Effector memory CD8-positive, alpha-beta T cell (primary cell): ENCODE measurements at regions not wholly inside any gene's neighbourhood (a gene's known extent, or its start where the extent isn't known, plus 50 kb on each side); places are given as distances from the start of the nearest gene placed in this dataset.
"Not testable (repeated sequence)": the region's sequence is repeated elsewhere in the genome, so short reads cannot be mapped to it uniquely, and the experiment has no call there.

ENCODE experiments used
- ATAC-seq: fragments of 150-1000 bp; cut with Tn5 transposase; replicated peaks from 2 replicates; pipeline ENCODE4 v1.10.0; 2021; ENCODE audit warnings: mild to moderate bottlenecking, moderate library complexity
- DNase-seq, 3 experiments: peaks; one replicate each; pipeline ENCODE4 v3.0.0; 2021
- H3K27ac Mint-ChIP-seq, 2 donors: one replicate each; pipeline ENCODE4 v1.8.0; 2022; ENCODE audit warnings: mild to moderate bottlenecking in 2 of 2, mixed read lengths in 2 of 2, moderate library complexity in 2 of 2
- H3K27me3 Mint-ChIP-seq, 2 donors: one replicate each; pipeline ENCODE4 v1.8.0; 2022; ENCODE audit warnings: mixed read lengths in 2 of 2
- H3K36me3 Mint-ChIP-seq: one replicate; pipeline ENCODE4 v1.8.0; 2022; ENCODE audit warnings: mild to moderate bottlenecking, moderate library complexity, mixed read lengths; ENCODE audit not compliant: insufficient read depth
- H3K4me1 Mint-ChIP-seq, 2 donors: one replicate each; pipeline ENCODE4 v1.8.0; 2022; ENCODE audit warnings: low read depth in 2 of 2, mixed read lengths in 2 of 2
- H3K4me3 Mint-ChIP-seq, 2 donors: one replicate each; pipeline ENCODE4 v1.8.0; 2022; ENCODE audit warnings: mild to moderate bottlenecking in 2 of 2, mixed read lengths in 2 of 2, moderate library complexity in 2 of 2
- H3K9me3 Mint-ChIP-seq, 2 donors: one replicate each; pipeline ENCODE4 v1.8.0; 2022; ENCODE audit warnings: mixed read lengths in 2 of 2

GRCh38 chr4:188299161-188299560, 159.9 kb downstream of the TRIML1 start:
- DNase-seq = no peak

GRCh38 chr4:188300385-188300784, 161.1 kb downstream of the TRIML1 start:
- DNase-seq (no peak), ATAC-seq (no peak)
- H3K27ac Mint-ChIP-seq = no peak overlapping the region
- H3K4me3 Mint-ChIP-seq = no peak overlapping the region
- H3K36me3 Mint-ChIP-seq = peaks cover 7% of the 10 kb centered on the region
- H3K9me3 Mint-ChIP-seq = peaks cover 13 to 14% of the 10 kb centered on the region in 2 donors
- H3K27me3 Mint-ChIP-seq = no peaks in the 10 kb centered on the region
- H3K4me1 Mint-ChIP-seq = no peaks in the 10 kb centered on the region

More at GRCh38 chr4:188299161-188299560, 159.9 kb downstream of the TRIML1 start:
- Mint-ChIP-seq H3K9me3 (peaks cover 13 to 14% of the 10 kb centered on the region in 2 donors), H3K36me3 (peaks cover 7% of the 10 kb centered on the region), H3K27me3 (no peaks in the 10 kb centered on the region), H3K4me3 (no peak overlapping the region), H3K4me1 (no peaks in the 10 kb centered on the region), H3K27ac (no peak overlapping the region)
- ATAC-seq = no peak

- H3K27ac Mint-ChIP-seq = no peak overlapping the region
These were observed 166.4 kb downstream of the TRIML1 start for GRCh38 chr4:188305690-188306089.

GRCh38 chr4:188307591-188307990, 168.3 kb downstream of the TRIML1 start:
- no peak for DNase-seq
- Mint-ChIP-seq H3K27ac (no peak overlapping the region), H3K36me3 (peaks cover 4% of the 10 kb centered on the region), H3K4me3 (no peak overlapping the region), H3K4me1 (no peaks in the 10 kb centered on the region), H3K9me3 (peaks cover 0 to 2% of the 10 kb centered on the region in 2 donors), H3K27me3 (no peaks in the 10 kb centered on the region)
- ATAC-seq = no peak

More at GRCh38 chr4:188305690-188306089, 166.4 kb downstream of the TRIML1 start:
- no peak for DNase-seq
- peaks cover 7% of the 10 kb centered on the region for H3K36me3 Mint-ChIP-seq
- no peaks in the 10 kb centered on the region for H3K27me3 Mint-ChIP-seq
- peaks cover 1 to 6% of the 10 kb centered on the region in 2 donors for H3K9me3 Mint-ChIP-seq
- H3K4me3 Mint-ChIP-seq = no peak overlapping the region
- ATAC-seq = no peak
- H3K4me1 Mint-ChIP-seq = no peaks in the 10 kb centered on the region

GRCh38 chr4:188308142-188308541, 168.9 kb downstream of the TRIML1 start:
- no peaks in the 10 kb centered on the region for H3K27me3 Mint-ChIP-seq
- no peak for DNase-seq
- ATAC-seq = no peak
- no peaks in the 10 kb centered on the region for H3K36me3 Mint-ChIP-seq
- H3K27ac Mint-ChIP-seq = no peak overlapping the region
- no peak overlapping the region for H3K4me3 Mint-ChIP-seq
- peaks cover 2% of the 10 kb centered on the region in 2 donors for H3K9me3 Mint-ChIP-seq
- H3K4me1 Mint-ChIP-seq = no peaks in the 10 kb centered on the region

GRCh38 chr4:188316391-188316790, 177.2 kb downstream of the TRIML1 start:
- DNase-seq = no peak
- Mint-ChIP-seq H3K9me3 (peaks cover 9 to 20% of the 10 kb centered on the region in 2 donors), H3K4me3 (no peak overlapping the region), H3K27ac (no peak overlapping the region), H3K36me3 (no peaks in the 10 kb centered on the region), H3K27me3 (no peaks in the 10 kb centered on the region), H3K4me1 (no peaks in the 10 kb centered on the region)
- ATAC-seq = no peak

GRCh38 chr4:188328966-188329365, 189.7 kb downstream of the TRIML1 start:
- no peak overlapping the region for H3K27ac Mint-ChIP-seq
- no peak for DNase-seq
- H3K4me3 Mint-ChIP-seq = no peak overlapping the region
- no peak for ATAC-seq
- H3K36me3 Mint-ChIP-seq = no peaks in the 10 kb centered on the region
- no peaks in the 10 kb centered on the region for H3K4me1 Mint-ChIP-seq
- H3K27me3 Mint-ChIP-seq = no peaks in the 10 kb centered on the region
- peaks cover 5 to 14% of the 10 kb centered on the region in 2 donors for H3K9me3 Mint-ChIP-seq

GRCh38 chr4:188329521-188329920, 190.3 kb downstream of the TRIML1 start:
- H3K36me3 Mint-ChIP-seq = no peaks in the 10 kb centered on the region
- ATAC-seq = no peak
- no peak overlapping the region for H3K4me3 Mint-ChIP-seq
- H3K4me1 Mint-ChIP-seq = no peaks in the 10 kb centered on the region
- DNase-seq = no peak
- peaks cover 5 to 19% of the 10 kb centered on the region in 2 donors for H3K9me3 Mint-ChIP-seq
- no peaks in the 10 kb centered on the region for H3K27me3 Mint-ChIP-seq
- no peak overlapping the region for H3K27ac Mint-ChIP-seq

GRCh38 chr4:188332265-188332664, 193.0 kb downstream of the TRIML1 start:
- H3K27me3 Mint-ChIP-seq = no peaks in the 10 kb centered on the region
- no peak for ATAC-seq
- peaks cover 9 to 33% of the 10 kb centered on the region in 2 donors for H3K9me3 Mint-ChIP-seq
- no peak for DNase-seq
- no peak overlapping the region for H3K4me3 Mint-ChIP-seq
- H3K4me1 Mint-ChIP-seq = no peaks in the 10 kb centered on the region
- H3K27ac Mint-ChIP-seq = no peak overlapping the region
- H3K36me3 Mint-ChIP-seq = no peaks in the 10 kb centered on the region

GRCh38 chr4:188336891-188337290, 197.7 kb downstream of the TRIML1 start:
- no peak overlapping the region for H3K4me3 Mint-ChIP-seq
- no peak overlapping the region for H3K27ac Mint-ChIP-seq
- H3K27me3 Mint-ChIP-seq = no peaks in the 10 kb centered on the region
- peaks cover 10 to 33% of the 10 kb centered on the region in 2 donors for H3K9me3 Mint-ChIP-seq
- DNase-seq (no peak), ATAC-seq (no peak)
- no peaks in the 10 kb centered on the region for H3K36me3 Mint-ChIP-seq
- no peaks in the 10 kb centered on the region for H3K4me1 Mint-ChIP-seq

- ATAC-seq (no peak), DNase-seq (no peak)
- no peaks in the 10 kb centered on the region for H3K4me1 Mint-ChIP-seq
- H3K36me3 Mint-ChIP-seq = no peaks in the 10 kb centered on the region
- H3K4me3 Mint-ChIP-seq = no peak overlapping the region
- no peaks in the 10 kb centered on the region for H3K27me3 Mint-ChIP-seq
- H3K9me3 Mint-ChIP-seq = peaks cover 13 to 20% of the 10 kb centered on the region in 2 donors
- no peak overlapping the region for H3K27ac Mint-ChIP-seq
These were observed 202.2 kb downstream of the TRIML1 start for GRCh38 chr4:188341428-188341827.

GRCh38 chr4:188346171-188346809, 207.0 kb downstream of the TRIML1 start:
- Mint-ChIP-seq H3K4me1 (no peaks in the 10 kb centered on the region), H3K4me3 (no peak overlapping the region), H3K27me3 (no peaks in the 10 kb centered on the region), H3K27ac (no peak overlapping the region), H3K36me3 (no peaks in the 10 kb centered on the region), H3K9me3 (peaks cover 11 to 17% of the 10 kb centered on the region in 2 donors)
- ATAC-seq = no peak
- no peak for DNase-seq

GRCh38 chr4:188347339-188347738, 208.1 kb downstream of the TRIML1 start:
- H3K4me1 Mint-ChIP-seq = no peaks in the 10 kb centered on the region

GRCh38 chr4:188349569-188349968, 210.3 kb downstream of the TRIML1 start:
- ATAC-seq, H3K27ac Mint-ChIP-seq, DNase-seq, H3K36me3 Mint-ChIP-seq, H3K4me3 Mint-ChIP-seq, H3K4me1 Mint-ChIP-seq, H3K27me3 Mint-ChIP-seq: not testable (repeated sequence)
- H3K9me3 Mint-ChIP-seq = peaks cover 16 to 17% of the 10 kb centered on the region in 2 donors

More at GRCh38 chr4:188347339-188347738, 208.1 kb downstream of the TRIML1 start:
- peaks cover 11 to 25% of the 10 kb centered on the region in 2 donors for H3K9me3 Mint-ChIP-seq
- ATAC-seq = no peak
- no peak overlapping the region for H3K4me3 Mint-ChIP-seq
- H3K36me3 Mint-ChIP-seq = no peaks in the 10 kb centered on the region
- H3K27ac Mint-ChIP-seq = no peak overlapping the region
- DNase-seq = no peak
- no peaks in the 10 kb centered on the region for H3K27me3 Mint-ChIP-seq
